Peyer's patch (tissue), 4 donors: ENCODE measurements at regions not wholly inside any gene's neighbourhood (a gene's known extent, or its start where the extent isn't known, plus 50 kb on each side); places are given as distances from the start of the nearest gene placed in this dataset.

Experiments
- DNase-seq, 3 donors: peaks; one replicate each; pipeline ENCODE4 v3.0.0-alpha.2; 2017 to 2019
- H3K27ac ChIP-seq, 4 donors: fragments of 200-600 bp; sonication (generic); one replicate each; pipeline ENCODE4 v1.5.1; 2016 to 2019
- H3K27me3 ChIP-seq, 2 donors: fragments of 200-600 bp; sonication (generic); one replicate each; pipeline ENCODE4 v1.5.1; 2019
- H3K36me3 ChIP-seq, 3 donors: fragments of 200-600 bp; sonication (generic); one replicate each; pipeline ENCODE4 v1.5.1; 2016 to 2019
- H3K4me1 ChIP-seq, 4 donors: fragments of 200-600 bp; sonication (generic); one replicate each; pipeline ENCODE4 v1.5.1; 2016 to 2019
- H3K4me3 ChIP-seq, 4 donors: fragments of 200-600 bp; sonication (generic); 1 replicate in 3 of 4; 2 replicates in 1 of 4; pipeline ENCODE4 v1.5.1; 2016 to 2019; ENCODE audit warnings: mild to moderate bottlenecking in 1 of 4
- H3K9me3 ChIP-seq, 4 donors: fragments of 200-600 bp; sonication (generic); one replicate each; pipeline ENCODE4 v1.5.1; 2016 to 2019; ENCODE audit warnings: mild to moderate bottlenecking in 1 of 4
- CTCF ChIP-seq, 6 experiments: fragments of 450-650 bp in 4 of 6; fragments of 200-600 bp in 2 of 6; sonication (generic) in 1 of 6; IDR thresholded peaks; one replicate each; pipeline ENCODE4 v1.5.1; 2017 to 2019; ENCODE audit warnings: antibody characterized with exemption in 6 of 6, mild to moderate bottlenecking in 3 of 6, moderate library complexity in 1 of 6
- POLR2A ChIP-seq, 2 donors: fragments of 450-650 bp; IDR thresholded peaks; one replicate each; pipeline ENCODE4 v1.5.1; 2017; ENCODE audit warnings: antibody characterized with exemption in 2 of 2, mild to moderate bottlenecking in 2 of 2, moderate library complexity in 2 of 2

GRCh38 chrY:15540516-15540915, 1016.2 kb downstream of the NLGN4Y start:
- no peak overlapping the region for H3K4me3 ChIP-seq
- H3K27ac ChIP-seq: no peak overlapping the region
- no peaks in the 10 kb centered on the region for H3K36me3 ChIP-seq
- TF ChIP-seq POLR2A (IDR thresholded peaks at IDR 0.05) (no peak), CTCF (IDR thresholded peaks at IDR 0.05) (no peak)
- DNase-seq: no peak
- H3K27me3 ChIP-seq: no peaks in the 10 kb centered on the region
- no peaks in the 10 kb centered on the region for H3K4me1 ChIP-seq
- H3K9me3 ChIP-seq: no peaks in the 10 kb centered on the region

- DNase-seq: no peak
- H3K36me3 ChIP-seq: no peaks in the 10 kb centered on the region
- H3K9me3 ChIP-seq: no peaks in the 10 kb centered on the region
- H3K27me3 ChIP-seq: no peaks in the 10 kb centered on the region
- H3K4me1 ChIP-seq: no peaks in the 10 kb centered on the region
- no peak overlapping the region for H3K27ac ChIP-seq
- TF ChIP-seq POLR2A (IDR thresholded peaks at IDR 0.05): no peak
- TF ChIP-seq CTCF (IDR thresholded peaks at IDR 0.05): no peak
- H3K4me3 ChIP-seq: no peak overlapping the region
Observed at GRCh38 chrY:15546177-15546754, 1021.9 kb downstream of the NLGN4Y start.

- no peak overlapping the region for H3K4me3 ChIP-seq
- no peak for TF ChIP-seq CTCF (IDR thresholded peaks at IDR 0.05)
- no peak for TF ChIP-seq POLR2A (IDR thresholded peaks at IDR 0.05)
- H3K9me3 ChIP-seq: no peaks in the 10 kb centered on the region
- no peak for DNase-seq
- H3K27me3 ChIP-seq: no peaks in the 10 kb centered on the region
- no peak overlapping the region for H3K27ac ChIP-seq
- no peaks in the 10 kb centered on the region for H3K4me1 ChIP-seq
- H3K36me3 ChIP-seq: no peaks in the 10 kb centered on the region
Observed at GRCh38 chrY:15552074-15552473, 1027.7 kb downstream of the NLGN4Y start.

- Histone ChIP-seq H3K4me1 (no peaks in the 10 kb centered on the region), H3K27ac (no peak overlapping the region), H3K27me3 (no peaks in the 10 kb centered on the region), H3K4me3 (no peak overlapping the region), H3K36me3 (no peaks in the 10 kb centered on the region), H3K9me3 (no peaks in the 10 kb centered on the region)
- TF ChIP-seq POLR2A (IDR thresholded peaks at IDR 0.05) (no peak), CTCF (IDR thresholded peaks at IDR 0.05) (no peak)
- no peak for DNase-seq
Observed at GRCh38 chrY:15554991-15555390, 1030.7 kb downstream of the NLGN4Y start.

- Histone ChIP-seq H3K4me1 (no peaks in the 10 kb centered on the region), H3K36me3 (no peaks in the 10 kb centered on the region), H3K27ac (no peak overlapping the region), H3K9me3 (no peaks in the 10 kb centered on the region), H3K27me3 (no peaks in the 10 kb centered on the region), H3K4me3 (no peak overlapping the region)
- no peak for TF ChIP-seq POLR2A (IDR thresholded peaks at IDR 0.05)
- no peak for TF ChIP-seq CTCF (IDR thresholded peaks at IDR 0.05)
- DNase-seq: no peak
Observed at GRCh38 chrY:15559169-15559568, 1034.8 kb downstream of the NLGN4Y start.

- H3K36me3 ChIP-seq: no peaks in the 10 kb centered on the region
- TF ChIP-seq CTCF (IDR thresholded peaks at IDR 0.05): no peak
- no peak for TF ChIP-seq POLR2A (IDR thresholded peaks at IDR 0.05)
- no peak overlapping the region for H3K4me3 ChIP-seq
- no peaks in the 10 kb centered on the region for H3K4me1 ChIP-seq
- H3K27me3 ChIP-seq: no peaks in the 10 kb centered on the region
- H3K27ac ChIP-seq: no peak overlapping the region
- DNase-seq: no peak
- H3K9me3 ChIP-seq: no peaks in the 10 kb centered on the region
Observed at GRCh38 chrY:15560840-15561239, 1036.5 kb downstream of the NLGN4Y start.
